LNCaP clone FGC (cell line): ENCODE measurements at regions not wholly inside any gene's neighbourhood (a gene's known extent, or its start where the extent isn't known, plus 50 kb on each side); places are given as distances from the start of the nearest gene placed in this dataset.

Source experiments
- DNase-seq: peaks from one replicate; pipeline ENCODE4 v3.0.0-alpha.2; 2011; ENCODE audit warnings: low read depth
- H3K4me3 ChIP-seq: 2 replicates; pipeline ENCODE4 v1.5.1; 2011; ENCODE audit warnings: mild to moderate bottlenecking, low read depth, low read length, control low read depth
- TF ChIP-seq, protein P1 (sequence below): IDR thresholded peaks from 2 replicates; pipeline ENCODE4 v1.5.1; 2012; ENCODE audit warnings: mild to moderate bottlenecking; ENCODE audit not compliant: control insufficient read depth, insufficient read depth; ENCODE audit errors: extremely low read depth

GRCh38 chr15:79513417-79513816 lies 81.3 kb downstream of the MINAR1 start:
- TF ChIP-seq, protein P1, sequence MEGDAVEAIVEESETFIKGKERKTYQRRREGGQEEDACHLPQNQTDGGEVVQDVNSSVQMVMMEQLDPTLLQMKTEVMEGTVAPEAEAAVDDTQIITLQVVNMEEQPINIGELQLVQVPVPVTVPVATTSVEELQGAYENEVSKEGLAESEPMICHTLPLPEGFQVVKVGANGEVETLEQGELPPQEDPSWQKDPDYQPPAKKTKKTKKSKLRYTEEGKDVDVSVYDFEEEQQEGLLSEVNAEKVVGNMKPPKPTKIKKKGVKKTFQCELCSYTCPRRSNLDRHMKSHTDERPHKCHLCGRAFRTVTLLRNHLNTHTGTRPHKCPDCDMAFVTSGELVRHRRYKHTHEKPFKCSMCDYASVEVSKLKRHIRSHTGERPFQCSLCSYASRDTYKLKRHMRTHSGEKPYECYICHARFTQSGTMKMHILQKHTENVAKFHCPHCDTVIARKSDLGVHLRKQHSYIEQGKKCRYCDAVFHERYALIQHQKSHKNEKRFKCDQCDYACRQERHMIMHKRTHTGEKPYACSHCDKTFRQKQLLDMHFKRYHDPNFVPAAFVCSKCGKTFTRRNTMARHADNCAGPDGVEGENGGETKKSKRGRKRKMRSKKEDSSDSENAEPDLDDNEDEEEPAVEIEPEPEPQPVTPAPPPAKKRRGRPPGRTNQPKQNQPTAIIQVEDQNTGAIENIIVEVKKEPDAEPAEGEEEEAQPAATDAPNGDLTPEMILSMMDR: no peak
- no peak overlapping the region for H3K4me3 ChIP-seq
- no peak for DNase-seq

GRCh38 chr15:79513940-79514339 lies 81.8 kb downstream of the MINAR1 start:
- no peak overlapping the region for H3K4me3 ChIP-seq
- TF ChIP-seq, protein P1: no peak
- no peak for DNase-seq

GRCh38 chr15:79515300-79516027 lies 83.3 kb downstream of the MINAR1 start:
- no peak overlapping the region for H3K4me3 ChIP-seq
- DNase-seq: no peak
- TF ChIP-seq, protein P1: no peak

GRCh38 chr15:79516155-79516554 lies 84.0 kb downstream of the MINAR1 start:
- no peak for DNase-seq
- TF ChIP-seq, protein P1: no peak
- no peak overlapping the region for H3K4me3 ChIP-seq

GRCh38 chr15:79516646-79517045 lies 84.5 kb downstream of the MINAR1 start:
- no peak overlapping the region for H3K4me3 ChIP-seq
- DNase-seq: no peak
- TF ChIP-seq, protein P1: no peak

DNA sequence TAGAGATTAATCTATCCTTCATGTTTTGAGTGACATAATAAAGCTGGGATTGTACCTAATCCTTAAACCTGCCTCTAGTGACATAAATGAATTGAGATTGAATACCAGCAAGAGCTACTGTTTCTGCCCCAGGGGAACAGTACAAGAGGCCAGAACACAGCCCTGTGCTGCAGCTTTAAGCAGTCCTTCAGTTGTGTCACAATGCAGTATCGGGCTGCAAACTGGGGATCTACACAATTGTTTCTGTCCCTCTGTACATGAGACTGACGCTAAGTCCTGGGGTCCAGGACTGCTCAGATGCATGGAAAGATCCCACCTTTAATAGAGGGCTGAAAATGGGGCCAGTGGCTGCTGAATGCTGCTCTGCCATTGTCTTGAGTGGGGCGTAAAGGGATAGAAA lies 87.5 kb downstream of the MINAR1 start:
- TF ChIP-seq, protein P1: no peak
- DNase-seq: no peak

DNA sequence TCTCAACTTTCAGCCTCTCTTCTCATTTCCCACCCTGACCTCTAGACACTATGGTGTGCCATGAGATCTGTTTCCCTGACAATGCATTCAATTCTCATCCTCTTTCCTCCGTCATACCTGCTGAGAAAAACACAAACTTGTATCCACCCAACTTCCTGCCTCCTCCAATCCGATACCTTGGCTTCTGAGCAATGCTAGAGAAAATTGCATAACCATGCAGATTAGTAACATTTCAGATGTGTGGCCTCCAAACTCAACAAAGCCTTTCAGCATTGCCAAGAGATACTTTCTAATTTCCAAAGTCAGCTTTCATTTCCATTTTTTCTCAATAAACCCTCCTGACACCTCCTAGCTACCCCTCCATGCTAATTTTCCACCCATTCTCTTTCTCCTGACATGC lies 88.5 kb downstream of the MINAR1 start:
- no peak overlapping the region for H3K4me3 ChIP-seq
- no peak for DNase-seq
- TF ChIP-seq, protein P1: no peak

More for the DNA sequence above, 87.5 kb downstream of the MINAR1 start:
- no peak overlapping the region for H3K4me3 ChIP-seq
